HCT116 (cell line): ENCODE measurements at regions not wholly inside any gene's neighbourhood (a gene's known extent, or its start where the extent isn't known, plus 50 kb on each side); places are given as distances from the start of the nearest gene placed in this dataset.

Experiments
- ATAC-seq: fragments of 200-7000 bp; cut with Tn5 transposase; 2 replicates; pipeline ENCODE4 v1.9.1; 2020; ENCODE audit warnings: mild to moderate bottlenecking, moderate library complexity
- BruUV-seq: library from RNA; stranded (reverse); fragments of 400-500 nt; replicated peaks from 2 replicates; lab custom pipeline; 2021; lab: Mats Ljungman, UMichigan
- CTCF ChIA-PET: fragments of 300-600 bp; sonication (Branson Sonifier 250); formaldehyde crosslinking; loops from one replicate; lab custom pipeline; 2021; ENCODE audit warnings: antibody characterized with exemption; lab: Charles Lee
- POLR2A ChIA-PET: fragments of 300-600, 350-600 bp; sonication (Branson Sonifier 250); formaldehyde crosslinking; loops from one replicate; lab custom pipeline; 2021; ENCODE audit warnings: antibody characterized with exemption; lab: Charles Lee
- RAD21 ChIA-PET, 2 experiments: fragments of 300-600 bp; sonication (Branson Sonifier 250); formaldehyde crosslinking; loops; one replicate each; lab custom pipeline; 2023; ENCODE audit warnings: low total read pairs in 2 of 2; ENCODE audit not compliant: uncharacterized antibody in 2 of 2, unreplicated experiment in 2 of 2, low non-redundant PET in 1 of 2; lab: Charles Lee
- DNase-seq: peaks from one replicate; pipeline ENCODE4 v3.0.0-alpha.2; 2010; ENCODE audit warnings: low read depth, low spot score
- H2AFZ ChIP-seq: fragments of 200-600 bp; shearing (Covaris generic), sonication (generic); 2 replicates; pipeline ENCODE4 v1.6.1; 2017; ENCODE audit warnings: low read depth, mixed run types, mixed read lengths, antibody characterized with exemption, low read length; ENCODE audit not compliant: poor library complexity, severe bottlenecking
- H3K27ac ChIP-seq: 2 replicates; pipeline ENCODE4 v1.5.1; 2012; ENCODE audit warnings: low read depth, low read length
- H3K27me3 ChIP-seq: fragments of 200-600 bp; sonication (generic); 2 replicates; pipeline ENCODE4 v1.6.1; 2016; ENCODE audit warnings: mixed run types, low read length, mixed read lengths; ENCODE audit not compliant: insufficient read depth
- H3K36me3 ChIP-seq, 2 experiments: fragments of 200-500 bp in 1 of 2; fragments of 200-600 bp in 1 of 2; sonication (Bioruptor generic) in 1 of 2; sonication (generic) in 1 of 2; 2 replicates each; pipeline versions ENCODE4 v1.5.1 to v1.6.1; 2014 to 2016; ENCODE audit warnings: low read length in 2 of 2, inconsistent platforms in 1 of 2, mixed read lengths in 1 of 2, mixed run types in 1 of 2; ENCODE audit not compliant: insufficient read depth in 2 of 2, control insufficient read depth in 1 of 2
- H3K4me1 ChIP-seq, 2 experiments: fragments of 200-600 bp in 1 of 2; sonication (generic) in 1 of 2; 2 replicates each; pipeline versions ENCODE4 v1.5.1 to v1.6.1; 2012 to 2017; ENCODE audit warnings: low read length in 2 of 2, inconsistent platforms in 1 of 2, mild to moderate bottlenecking in 1 of 2, mixed read lengths in 1 of 2, mixed run types in 1 of 2, moderate library complexity in 1 of 2; ENCODE audit not compliant: insufficient read depth in 2 of 2, control insufficient read depth in 1 of 2
- H3K4me2 ChIP-seq: fragments of 200-600 bp; sonication (generic); 2 replicates; pipeline ENCODE4 v1.6.1; 2017; ENCODE audit warnings: mixed run types, low read length, mixed read lengths
- H3K4me3 ChIP-seq, 2 experiments: fragments of 200-600 bp in 1 of 2; sonication (generic) in 1 of 2; replicated peaks in 1 of 2; 2 replicates each; pipeline ENCODE4 v1.5.1; 2011 to 2016; ENCODE audit warnings: low read length in 2 of 2, control low read depth in 1 of 2, low read depth in 1 of 2, mild to moderate bottlenecking in 1 of 2, mixed read lengths in 1 of 2, mixed run types in 1 of 2
- H3K79me2 ChIP-seq: fragments of 200-600 bp; sonication (generic); 2 replicates; pipeline ENCODE4 v1.6.1; 2017; ENCODE audit warnings: mild to moderate bottlenecking, mixed run types, low read length, moderate library complexity, mixed read lengths; ENCODE audit not compliant: insufficient read depth
- H3K9ac ChIP-seq: fragments of 200-600 bp; sonication (generic); 2 replicates; pipeline ENCODE4 v1.6.1; 2016; ENCODE audit warnings: low read length, mixed read lengths
- H3K9me2 ChIP-seq: fragments of 200-600 bp; sonication (generic), shearing (Covaris generic); 2 replicates; pipeline ENCODE4 v1.6.1; 2017; ENCODE audit warnings: mixed run types, mild to moderate bottlenecking, moderate library complexity; ENCODE audit not compliant: insufficient read depth
- H3K9me3 ChIP-seq, 2 experiments: fragments of 200-500 bp in 1 of 2; fragments of 200-600 bp in 1 of 2; sonication (Bioruptor generic) in 1 of 2; sonication (generic) in 1 of 2; 2 replicates each; pipeline ENCODE4 v1.6.1; 2014 to 2017; ENCODE audit warnings: low read length in 2 of 2, mixed read lengths in 2 of 2, inconsistent platforms in 1 of 2, low read depth in 1 of 2, mild to moderate bottlenecking in 1 of 2, mixed run types in 1 of 2, moderate library complexity in 1 of 2; ENCODE audit not compliant: control insufficient read depth in 1 of 2, insufficient read depth in 1 of 2
- H4K20me1 ChIP-seq: fragments of 200-600 bp; sonication (generic), shearing (Covaris generic); 2 replicates; pipeline ENCODE4 v1.6.1; 2017; ENCODE audit warnings: mixed run types, mild to moderate bottlenecking, moderate library complexity; ENCODE audit not compliant: insufficient read depth
- CBX3 ChIP-seq: IDR thresholded peaks from 2 replicates; pipeline ENCODE4 v1.6.1; 2012; ENCODE audit warnings: low read depth
- CEBPB ChIP-seq: IDR thresholded peaks from 2 replicates; pipeline ENCODE4 v1.6.1; 2012; ENCODE audit warnings: low read depth
- EGR1 ChIP-seq: IDR thresholded peaks from 2 replicates; pipeline ENCODE4 v1.6.1; 2012; ENCODE audit warnings: low read depth
- ELF1 ChIP-seq: IDR thresholded peaks from 2 replicates; pipeline ENCODE4 v1.6.1; 2012; ENCODE audit warnings: low read depth, borderline replicate concordance
- EZH2 ChIP-seq: fragments of 200-600 bp; sonication (generic); IDR thresholded peaks from 2 replicates; pipeline ENCODE4 v1.6.1; 2017; ENCODE audit warnings: antibody characterized with exemption, mixed run types
- MAX ChIP-seq: IDR thresholded peaks from 2 replicates; pipeline ENCODE4 v1.6.1; 2012
- POLR2A ChIP-seq: IDR thresholded peaks from 2 replicates; pipeline ENCODE4 v1.7.0; 2011; ENCODE audit warnings: borderline replicate concordance; ENCODE audit not compliant: insufficient read depth, insufficient read length; ENCODE audit errors: extremely low read depth
- RAD21 ChIP-seq: IDR thresholded peaks from 2 replicates; pipeline ENCODE4 v1.6.1; 2012; ENCODE audit warnings: low read depth, mild to moderate bottlenecking
- TCF7L2 ChIP-seq: IDR thresholded peaks from 2 replicates; pipeline ENCODE4 v1.7.0; 2011; ENCODE audit warnings: borderline replicate concordance, inconsistent platforms; ENCODE audit not compliant: insufficient read depth, insufficient read length; ENCODE audit errors: extremely low read depth
- ZBTB33 ChIP-seq: IDR thresholded peaks from 2 replicates; pipeline ENCODE4 v1.6.1; 2011; ENCODE audit warnings: mild to moderate bottlenecking, low read length, moderate library complexity; ENCODE audit not compliant: insufficient replicate concordance; ENCODE audit errors: extremely low read depth
- ZFX ChIP-seq: fragments of 450-650 bp; IDR thresholded peaks from 2 replicates; pipeline ENCODE4 v1.6.1; 2017
- ZNF274 ChIP-seq: fragments of 200-500 bp; sonication (Bioruptor generic); IDR thresholded peaks from 2 replicates; pipeline ENCODE4 v1.6.1; 2014; ENCODE audit warnings: mild to moderate bottlenecking, low read depth, low read length, inconsistent platforms
- intact Hi-C: fragments of 100-400 bp; cut with micrococcal nuclease; formaldehyde crosslinking; loops from 2 replicates; pipeline ENCODE4 v1.10.0; 2022
- TF ChIP-seq, protein P1 (sequence below), 3 experiments: fragments of 200-600 bp in 1 of 3; sonication (generic) in 1 of 3; IDR thresholded peaks in 2 of 3; conservative IDR thresholded peaks in 1 of 3; 2 replicates each; pipeline ENCODE4 v1.5.1; 2012 to 2017; ENCODE audit warnings: low read depth in 2 of 3, low read length in 2 of 3, antibody characterized with exemption in 1 of 3, borderline replicate concordance in 1 of 3, control low read depth in 1 of 3, mild to moderate bottlenecking in 1 of 3, mixed read lengths in 1 of 3, mixed run types in 1 of 3, moderate library complexity in 1 of 3; ENCODE audit not compliant: insufficient read depth in 1 of 3
- TF ChIP-seq, protein P2 (sequence below): IDR thresholded peaks from 2 replicates; pipeline ENCODE4 v1.6.1; 2012; ENCODE audit warnings: low read depth

GRCh38 chr20:43361526-43361925, 96.2 kb upstream of the SRSF6 start:
- BruUV-seq = no TSS peak
- H3K4me1 ChIP-seq = no peaks in the 10 kb centered on the region
- no peaks in the 10 kb centered on the region for H4K20me1 ChIP-seq
- ATAC-seq = no peak
- H2AFZ ChIP-seq = no peak overlapping the region
- H3K9me3 ChIP-seq = no peaks in the 10 kb centered on the region
- POLR2A ChIA-PET = no interaction called here
- CTCF ChIA-PET = no interaction called here
- no peaks in the 10 kb centered on the region for H3K79me2 ChIP-seq
- H3K9me2 ChIP-seq = no peaks in the 10 kb centered on the region
- H3K4me3 ChIP-seq = no peak overlapping the region
- intact Hi-C loops = no loop called here
- no peak overlapping the region for H3K4me2 ChIP-seq
- peaks cover 40% of the 10 kb centered on the region for H3K27me3 ChIP-seq
- RAD21 ChIA-PET = no interaction called here
- no peaks in the 10 kb centered on the region for H3K36me3 ChIP-seq
- DNase-seq = no peak
- no peak overlapping the region for H3K9ac ChIP-seq
- H3K27ac ChIP-seq = no peak overlapping the region
- TF ChIP-seq EGR1 (no peak), EZH2 (no peak), CEBPB (0 out of 2 replicates have a peak, but pooled peaks have one; percentile 23)

DNA sequence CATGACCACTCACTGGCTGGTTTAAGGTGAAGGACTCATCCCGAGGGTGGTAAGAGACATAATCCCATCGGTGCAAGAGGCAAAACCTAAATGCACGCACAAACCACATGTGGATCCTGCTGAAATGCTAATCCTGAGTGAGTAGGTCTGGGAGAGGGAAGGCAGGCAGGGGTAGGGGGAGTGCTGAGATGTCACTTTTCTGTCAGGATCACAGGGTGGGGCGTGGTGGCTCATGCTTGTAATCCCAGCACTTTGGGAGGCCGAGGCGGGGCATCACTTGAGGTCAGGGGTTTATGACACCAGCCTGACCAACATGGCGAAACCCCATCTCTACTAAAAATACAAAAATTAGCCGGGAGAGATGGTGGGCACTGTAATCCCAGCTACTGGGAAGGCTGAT, 97.7 kb upstream of the SRSF6 start:
- Histone ChIP-seq H3K9ac (no peak overlapping the region), H3K4me2 (no peak overlapping the region), H2AFZ (no peak overlapping the region), H3K27me3 (peaks cover 29% of the 10 kb centered on the region; the same call in 1 of the 2 replicates), H3K9me2 (no peaks in the 10 kb centered on the region), H3K79me2 (no peaks in the 10 kb centered on the region), H3K27ac (no peak overlapping the region), H3K4me1 (no peaks in the 10 kb centered on the region), H3K36me3 (no peaks in the 10 kb centered on the region), H3K4me3 (no peak overlapping the region), H4K20me1 (no peaks in the 10 kb centered on the region), H3K9me3 (no peaks in the 10 kb centered on the region)
- no TSS peak for BruUV-seq
- ATAC-seq (no peak), DNase-seq (no peak)
- POLR2A ChIA-PET = no interaction called here
- CTCF ChIA-PET = no interaction called here
- intact Hi-C loops = no loop called here
- RAD21 ChIA-PET = no interaction called here
- no peak for TF ChIP-seq RAD21
- TF ChIP-seq POLR2A = no peak
- no peak for TF ChIP-seq ZBTB33
- TF ChIP-seq CEBPB = no peak
- TF ChIP-seq ZNF274 = no peak
- TF ChIP-seq MAX = no peak
- TF ChIP-seq TCF7L2 = no peak
- TF ChIP-seq CBX3 = no peak
- TF ChIP-seq ZFX = no peak
- TF ChIP-seq ELF1 = no peak
- TF ChIP-seq, protein P1, sequence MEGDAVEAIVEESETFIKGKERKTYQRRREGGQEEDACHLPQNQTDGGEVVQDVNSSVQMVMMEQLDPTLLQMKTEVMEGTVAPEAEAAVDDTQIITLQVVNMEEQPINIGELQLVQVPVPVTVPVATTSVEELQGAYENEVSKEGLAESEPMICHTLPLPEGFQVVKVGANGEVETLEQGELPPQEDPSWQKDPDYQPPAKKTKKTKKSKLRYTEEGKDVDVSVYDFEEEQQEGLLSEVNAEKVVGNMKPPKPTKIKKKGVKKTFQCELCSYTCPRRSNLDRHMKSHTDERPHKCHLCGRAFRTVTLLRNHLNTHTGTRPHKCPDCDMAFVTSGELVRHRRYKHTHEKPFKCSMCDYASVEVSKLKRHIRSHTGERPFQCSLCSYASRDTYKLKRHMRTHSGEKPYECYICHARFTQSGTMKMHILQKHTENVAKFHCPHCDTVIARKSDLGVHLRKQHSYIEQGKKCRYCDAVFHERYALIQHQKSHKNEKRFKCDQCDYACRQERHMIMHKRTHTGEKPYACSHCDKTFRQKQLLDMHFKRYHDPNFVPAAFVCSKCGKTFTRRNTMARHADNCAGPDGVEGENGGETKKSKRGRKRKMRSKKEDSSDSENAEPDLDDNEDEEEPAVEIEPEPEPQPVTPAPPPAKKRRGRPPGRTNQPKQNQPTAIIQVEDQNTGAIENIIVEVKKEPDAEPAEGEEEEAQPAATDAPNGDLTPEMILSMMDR (IDR thresholded peaks at IDR 0.05 in 2 of 3, conservative IDR thresholded peaks at IDR 0.05 in 1 of 3; ENCODE audit: borderline replicate concordance in 1 of 3, insufficient read depth in 1 of 3, low read depth in 2 of 3, low read length in 2 of 3) = no peak
- TF ChIP-seq, protein P2, sequence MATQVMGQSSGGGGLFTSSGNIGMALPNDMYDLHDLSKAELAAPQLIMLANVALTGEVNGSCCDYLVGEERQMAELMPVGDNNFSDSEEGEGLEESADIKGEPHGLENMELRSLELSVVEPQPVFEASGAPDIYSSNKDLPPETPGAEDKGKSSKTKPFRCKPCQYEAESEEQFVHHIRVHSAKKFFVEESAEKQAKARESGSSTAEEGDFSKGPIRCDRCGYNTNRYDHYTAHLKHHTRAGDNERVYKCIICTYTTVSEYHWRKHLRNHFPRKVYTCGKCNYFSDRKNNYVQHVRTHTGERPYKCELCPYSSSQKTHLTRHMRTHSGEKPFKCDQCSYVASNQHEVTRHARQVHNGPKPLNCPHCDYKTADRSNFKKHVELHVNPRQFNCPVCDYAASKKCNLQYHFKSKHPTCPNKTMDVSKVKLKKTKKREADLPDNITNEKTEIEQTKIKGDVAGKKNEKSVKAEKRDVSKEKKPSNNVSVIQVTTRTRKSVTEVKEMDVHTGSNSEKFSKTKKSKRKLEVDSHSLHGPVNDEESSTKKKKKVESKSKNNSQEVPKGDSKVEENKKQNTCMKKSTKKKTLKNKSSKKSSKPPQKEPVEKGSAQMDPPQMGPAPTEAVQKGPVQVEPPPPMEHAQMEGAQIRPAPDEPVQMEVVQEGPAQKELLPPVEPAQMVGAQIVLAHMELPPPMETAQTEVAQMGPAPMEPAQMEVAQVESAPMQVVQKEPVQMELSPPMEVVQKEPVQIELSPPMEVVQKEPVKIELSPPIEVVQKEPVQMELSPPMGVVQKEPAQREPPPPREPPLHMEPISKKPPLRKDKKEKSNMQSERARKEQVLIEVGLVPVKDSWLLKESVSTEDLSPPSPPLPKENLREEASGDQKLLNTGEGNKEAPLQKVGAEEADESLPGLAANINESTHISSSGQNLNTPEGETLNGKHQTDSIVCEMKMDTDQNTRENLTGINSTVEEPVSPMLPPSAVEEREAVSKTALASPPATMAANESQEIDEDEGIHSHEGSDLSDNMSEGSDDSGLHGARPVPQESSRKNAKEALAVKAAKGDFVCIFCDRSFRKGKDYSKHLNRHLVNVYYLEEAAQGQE = no peak
